Activated CD4-positive, alpha-beta memory T cell treated with anti-CD3 and anti-CD28 coated beads for 36 hours (primary cell): ENCODE measurements at regions not wholly inside any gene's neighbourhood (a gene's known extent, or its start where the extent isn't known, plus 50 kb on each side); places are given as distances from the start of the nearest gene placed in this dataset.

Experiments used
- CTCF ChIA-PET: fragments of 350-600 bp; sonication (Branson Sonifier 250); formaldehyde crosslinking; loops from one replicate; lab custom pipeline; 2021; ENCODE audit warnings: antibody characterized with exemption, inconsistent platforms; lab: Charles Lee
- POLR2A ChIA-PET: fragments of 350-600 bp; sonication (Branson Sonifier 250); formaldehyde crosslinking; loops from one replicate; lab custom pipeline; 2021; ENCODE audit warnings: antibody characterized with exemption; lab: Charles Lee
- DNase-seq: peaks from one replicate; pipeline ENCODE4 v3.0.0-alpha.2; 2020
- H3K27ac Mint-ChIP-seq: one replicate; pipeline ENCODE4 v1.8.0; 2021; ENCODE audit warnings: mixed read lengths
- H3K27me3 Mint-ChIP-seq: one replicate; pipeline ENCODE4 v1.8.0; 2021; ENCODE audit warnings: mixed read lengths
- H3K36me3 Mint-ChIP-seq: one replicate; pipeline ENCODE4 v1.8.0; 2021; ENCODE audit warnings: mixed read lengths
- H3K4me1 Mint-ChIP-seq: one replicate; pipeline ENCODE4 v1.8.0; 2021; ENCODE audit warnings: low read depth, mixed read lengths
- H3K4me3 Mint-ChIP-seq: one replicate; pipeline ENCODE4 v1.8.0; 2021; ENCODE audit warnings: mild to moderate bottlenecking, mixed read lengths
- H3K9me3 Mint-ChIP-seq: one replicate; pipeline ENCODE4 v1.8.0; 2021; ENCODE audit warnings: mixed read lengths
- intact Hi-C: fragments of 100-400 bp; cut with micrococcal nuclease; formaldehyde crosslinking; loops from one replicate; pipeline ENCODE4 v1.15.1; 2023

DNA sequence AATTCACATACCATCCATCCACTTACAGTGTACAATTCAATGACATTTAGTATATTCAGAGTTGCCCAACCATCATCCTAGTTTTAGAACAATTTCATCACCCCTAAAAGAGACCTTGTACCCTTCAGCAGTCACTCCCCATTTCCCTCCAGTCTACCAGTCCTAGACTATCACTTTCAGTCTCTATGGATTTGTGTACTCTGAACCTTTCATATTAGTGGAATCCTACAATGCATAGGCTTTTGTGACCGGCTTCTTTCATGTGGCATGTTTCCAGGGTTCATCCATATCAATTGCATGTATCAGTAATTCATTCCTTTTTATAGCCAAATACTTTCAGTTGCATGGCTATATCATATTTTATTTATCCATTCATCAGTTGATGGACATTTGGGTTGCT lies 53.5 kb upstream of the SEMA3E start:
- Mint-ChIP-seq H3K27me3 (no peaks in the 10 kb centered on the region), H3K9me3 (no peaks in the 10 kb centered on the region), H3K4me3 (no peak overlapping the region), H3K36me3 (no peaks in the 10 kb centered on the region), H3K4me1 (no peaks in the 10 kb centered on the region), H3K27ac (no peak overlapping the region)
- POLR2A ChIA-PET, result no interaction called here
- intact Hi-C loops, result no loop called here
- DNase-seq, result no peak
- CTCF ChIA-PET, result no interaction called here

DNA sequence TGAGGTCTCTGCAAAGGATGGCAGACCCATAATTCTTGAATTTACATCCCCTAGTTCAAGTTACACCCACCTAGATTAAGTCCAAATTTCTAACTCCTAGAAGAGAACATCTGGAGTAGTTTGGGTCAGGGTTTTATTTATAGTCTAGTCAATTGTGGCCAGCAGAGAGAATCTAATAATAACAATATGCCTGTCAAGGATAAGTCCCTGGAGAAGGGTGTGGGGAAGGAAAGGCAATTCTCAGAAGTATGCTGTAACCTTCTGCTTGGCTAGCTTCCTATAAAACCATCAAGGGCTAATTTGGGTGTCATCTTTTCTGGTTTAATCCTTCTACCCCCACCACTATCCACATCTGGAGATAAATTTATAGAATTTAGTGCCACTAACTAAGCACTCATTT lies 52.8 kb upstream of the SEMA3E start:
- CTCF ChIA-PET, result no interaction called here
- H3K4me1 Mint-ChIP-seq, result no peaks in the 10 kb centered on the region
- H3K4me3 Mint-ChIP-seq, result no peak overlapping the region
- DNase-seq, result no peak
- H3K27me3 Mint-ChIP-seq, result no peaks in the 10 kb centered on the region
- intact Hi-C loops, result no loop called here
- H3K27ac Mint-ChIP-seq, result no peak overlapping the region
- POLR2A ChIA-PET, result no interaction called here
- peaks cover 4% of the 10 kb centered on the region for H3K9me3 Mint-ChIP-seq
- no peaks in the 10 kb centered on the region for H3K36me3 Mint-ChIP-seq
